SK-MEL-5 (cell line): ENCODE measurements at regions not wholly inside any gene's neighbourhood (a gene's known extent, or its start where the extent isn't known, plus 50 kb on each side); places are given as distances from the start of the nearest gene placed in this dataset.

ENCODE experiments used
- DNase-seq: peaks from one replicate; pipeline ENCODE4 v3.0.0-alpha.2; 2016; ENCODE audit warnings: low read depth, low spot score
- in situ Hi-C: cut with HindIII; loops from 2 replicates; pipeline ENCODE4 v1.10.0; 2016; ENCODE audit warnings: low sequenced_read_pairs, high pct_unique_total_duplicates, low pct_unique_long_range_greater_than_20kb

DNA sequence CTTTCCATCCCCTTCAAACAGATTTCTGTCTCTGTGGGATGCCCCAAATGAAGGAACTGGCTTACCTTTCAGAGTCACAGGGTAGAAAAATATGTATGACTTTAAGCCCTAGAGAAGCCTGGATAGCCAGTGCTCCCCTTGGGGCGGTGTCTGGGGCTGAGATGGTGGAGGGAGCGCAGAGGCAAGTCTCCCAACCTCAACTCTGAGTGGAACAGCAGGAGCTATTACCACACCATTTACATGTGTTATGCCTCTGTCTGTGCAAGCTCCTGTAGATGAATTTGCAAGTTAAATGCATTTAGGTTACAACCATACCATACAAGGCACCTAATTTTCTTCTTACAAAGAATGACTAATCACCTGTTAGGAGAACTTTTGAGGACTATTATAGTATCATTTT, 50.4 kb upstream of the CLMN start:
- DNase-seq, result no peak
- in situ Hi-C loops, result no loop called here
